ENCODE measurements at regions not wholly inside any gene's neighbourhood (a gene's known extent, or its start where the extent isn't known, plus 50 kb on each side); places are given as distances from the start of the nearest gene placed in this dataset.

DNA sequence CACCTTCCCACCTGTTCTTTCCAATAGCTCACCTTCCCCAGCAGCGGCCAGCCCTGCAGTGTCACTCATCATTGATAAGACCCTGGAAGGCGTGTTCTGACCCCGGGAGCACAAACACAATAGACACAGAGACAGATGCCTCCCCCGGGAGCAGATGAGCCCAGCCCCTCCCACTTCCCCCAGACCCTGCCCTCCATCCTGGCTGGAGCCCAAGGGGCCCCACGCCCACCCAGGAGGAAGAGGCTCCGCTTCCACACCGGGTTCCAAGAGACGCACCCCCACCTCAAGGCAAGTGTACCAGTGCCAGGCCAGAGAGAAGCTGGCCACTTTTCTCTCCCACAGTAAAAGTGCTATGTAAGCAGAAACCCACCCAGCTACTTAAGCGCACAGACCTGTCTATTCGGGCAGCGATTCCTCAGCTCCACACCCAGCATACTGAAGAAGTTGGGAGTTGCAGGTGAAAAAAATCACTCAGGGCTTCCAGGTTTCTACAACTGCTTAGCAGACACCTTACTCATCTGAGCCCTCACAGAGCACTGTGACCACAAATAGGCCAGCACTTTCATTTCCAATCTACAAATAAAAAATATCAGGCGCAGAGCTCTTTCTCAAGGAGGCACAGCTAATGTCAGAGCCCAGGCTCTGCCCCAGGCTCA, 93.4 kb upstream of the NXT1 start:
- peak overlapping the region; percentile 15 for H2BK5ac ChIP-seq (ENCODE audit: low read depth, low read length, poor library complexity, severe bottlenecking)
- H2BK120ac ChIP-seq (ENCODE audit: low read depth, low read length): peak overlapping the region; percentile 51
- no peak overlapping the region for H3K23ac ChIP-seq (ENCODE audit: low read length in 2 of 2)
- no peaks in the 10 kb centered on the region for H3K79me1 ChIP-seq (replicated peaks; ENCODE audit: low read length, poor library complexity, severe bottlenecking)
- no peak overlapping the region for H3K14ac ChIP-seq (ENCODE audit: low read length in 2 of 2)
- peaks cover 0 to 6% of the 10 kb centered on the region in 2 experiments for H3K27me3 ChIP-seq (ENCODE audit: control insufficient read depth in 1 of 2, insufficient read depth in 1 of 2, low read length in 2 of 2)
- no peaks in the 10 kb centered on the region for H3K36me3 ChIP-seq (ENCODE audit: control insufficient read depth in 1 of 2, insufficient read depth in 2 of 2, low read depth in 1 of 2, low read length in 2 of 2)
- peak; percentile 52 for DNase-seq
- H4K8ac ChIP-seq (ENCODE audit: low read length): no peak overlapping the region
- H3K4ac ChIP-seq (ENCODE audit: low read depth in 1 of 2, low read length in 2 of 2): peak overlapping the region in 1 of 2 experiments; percentile 68
- no peak overlapping the region for H3K4me3 ChIP-seq (ENCODE audit: insufficient read depth in 1 of 2, low read depth in 1 of 2, low read length in 2 of 2)
- H3K9me3 ChIP-seq (ENCODE audit: control insufficient read depth, low read length): no peaks in the 10 kb centered on the region
- WGBS: 80% methylated on average over 12 of the region's 12 CpGs
- H3K4me2 ChIP-seq (ENCODE audit: low read length, poor library complexity, severe bottlenecking): no peak overlapping the region
- peak overlapping the region; percentile 93 for H2AK5ac ChIP-seq (ENCODE audit: low read length, severe bottlenecking)
- no peak overlapping the region for H2AFZ ChIP-seq (ENCODE audit: low read depth, low read length)
- peak overlapping the region; percentile 94 for H3K27ac ChIP-seq (ENCODE audit: low read length, poor library complexity, severe bottlenecking)
- H2BK15ac ChIP-seq (ENCODE audit: low read depth, poor library complexity, severe bottlenecking): no peak overlapping the region
- H3K4me1 ChIP-seq (ENCODE audit: control insufficient read depth, insufficient read depth, low read depth, low read length): peaks cover 26% of the 10 kb centered on the region
- peak overlapping the region; percentile 20 for H4K91ac ChIP-seq (ENCODE audit: low read length)
- H3K9ac ChIP-seq (ENCODE audit: low read length): peak overlapping the region; percentile 55
- H2BK12ac ChIP-seq (ENCODE audit: low read length in 2 of 2): peak overlapping the region; percentile 51 to 61
- H3K18ac ChIP-seq (ENCODE audit: low read depth in 1 of 2, low read length in 2 of 2): peak overlapping the region; percentile 26 to 87

DNA sequence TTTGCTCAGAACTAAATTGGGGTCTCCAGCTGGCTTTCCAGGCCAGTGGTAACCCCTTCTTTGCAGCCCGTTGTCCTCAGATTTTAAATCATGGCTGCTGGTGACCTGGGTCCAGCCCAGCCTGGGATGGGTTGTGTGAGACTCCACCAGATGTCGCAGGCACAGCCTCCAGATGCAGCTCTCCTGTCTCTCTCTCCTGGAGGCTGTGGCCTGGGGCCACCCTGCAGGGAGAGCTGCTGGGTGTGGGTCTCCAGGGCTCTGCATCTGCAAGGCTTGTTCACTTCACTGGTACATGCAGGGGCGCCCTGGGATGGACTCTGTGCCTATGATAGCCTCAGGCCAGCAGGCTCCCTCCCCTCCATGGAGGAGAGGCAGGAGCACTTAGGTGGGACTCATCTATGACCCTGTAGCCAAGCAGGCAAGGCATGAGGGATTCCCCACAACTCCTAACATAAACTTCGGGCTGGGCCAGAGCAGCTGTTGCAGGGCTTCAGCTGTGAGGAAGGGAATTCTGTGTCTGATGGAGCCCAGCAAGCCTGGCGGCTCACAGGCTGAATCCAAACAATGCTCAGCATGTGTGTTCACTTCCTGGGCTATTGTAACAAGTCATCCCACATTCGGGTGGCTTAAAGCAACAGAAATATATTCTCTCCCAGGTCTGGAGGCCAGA, 94.7 kb upstream of the NXT1 start:
- Histone ChIP-seq H3K23ac (ENCODE audit: low read length in 2 of 2) (no peak overlapping the region), H3K14ac (ENCODE audit: low read length in 2 of 2) (peak overlapping the region in 1 of 2 experiments; percentile 19), H2BK12ac (ENCODE audit: low read length in 2 of 2) (peak overlapping the region in 1 of 2 experiments; percentile 34), H3K9me3 (ENCODE audit: control insufficient read depth, low read length) (no peaks in the 10 kb centered on the region), H3K36me3 (ENCODE audit: control insufficient read depth in 1 of 2, insufficient read depth in 2 of 2, low read depth in 1 of 2, low read length in 2 of 2) (no peaks in the 10 kb centered on the region), H3K4ac (ENCODE audit: low read depth in 1 of 2, low read length in 2 of 2) (peak overlapping the region in 1 of 2 experiments; percentile 67), H2AK5ac (ENCODE audit: low read length, severe bottlenecking) (no peak overlapping the region), H3K79me1 (replicated peaks; ENCODE audit: low read length, poor library complexity, severe bottlenecking) (no peaks in the 10 kb centered on the region), H3K27me3 (ENCODE audit: control insufficient read depth in 1 of 2, insufficient read depth in 1 of 2, low read length in 2 of 2) (peaks cover 0 to 6% of the 10 kb centered on the region in 2 experiments), H3K4me1 (ENCODE audit: control insufficient read depth, insufficient read depth, low read depth, low read length) (peaks cover 28% of the 10 kb centered on the region), H2BK15ac (ENCODE audit: low read depth, poor library complexity, severe bottlenecking) (peak overlapping the region; percentile 12), H2BK5ac (ENCODE audit: low read depth, low read length, poor library complexity, severe bottlenecking) (no peak overlapping the region), H4K8ac (ENCODE audit: low read length) (peak overlapping the region; percentile 68), H3K9ac (ENCODE audit: low read length) (no peak overlapping the region), H3K4me3 (ENCODE audit: insufficient read depth in 1 of 2, low read depth in 1 of 2, low read length in 2 of 2) (no peak overlapping the region), H3K27ac (ENCODE audit: low read length, poor library complexity, severe bottlenecking) (peak overlapping the region; percentile 48), H2BK120ac (ENCODE audit: low read depth, low read length) (no peak overlapping the region), H2AFZ (ENCODE audit: low read depth, low read length) (no peak overlapping the region), H4K91ac (ENCODE audit: low read length) (no peak overlapping the region), H3K4me2 (ENCODE audit: low read length, poor library complexity, severe bottlenecking) (no peak overlapping the region), H3K18ac (ENCODE audit: low read depth in 1 of 2, low read length in 2 of 2) (peak overlapping the region; percentile 40 to 81)
- 52% methylated on average over 6 of the region's 6 CpGs for WGBS
- peak; percentile 77 for DNase-seq

DNA sequence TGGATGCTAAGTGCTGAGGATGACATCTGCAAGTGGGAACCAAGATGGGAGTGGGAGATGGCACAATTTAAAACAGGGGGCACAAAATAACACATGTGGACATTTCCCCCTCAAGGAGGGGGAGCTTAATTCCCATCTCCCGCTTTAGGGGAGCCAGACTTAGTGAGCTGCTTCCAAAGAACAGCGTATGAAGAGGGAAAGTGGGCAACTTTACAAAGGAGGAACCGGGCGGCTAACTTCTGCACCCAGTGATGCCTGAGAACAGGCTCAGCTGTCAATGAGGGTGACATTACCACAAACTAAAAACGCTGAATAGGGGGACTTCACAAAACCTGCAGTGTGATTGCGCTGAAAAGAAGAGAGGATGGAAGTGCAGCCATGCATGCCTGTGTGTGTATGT, 95.5 kb upstream of the NXT1 start:
- Histone ChIP-seq H3K4ac (ENCODE audit: low read depth in 1 of 2, low read length in 2 of 2) (no peak overlapping the region), H4K91ac (ENCODE audit: low read length) (peak overlapping the region; percentile 6), H3K9ac (ENCODE audit: low read length) (no peak overlapping the region), H2BK5ac (ENCODE audit: low read depth, low read length, poor library complexity, severe bottlenecking) (no peak overlapping the region), H3K36me3 (ENCODE audit: control insufficient read depth in 1 of 2, insufficient read depth in 2 of 2, low read depth in 1 of 2, low read length in 2 of 2) (no peaks in the 10 kb centered on the region), H3K4me3 (ENCODE audit: insufficient read depth in 1 of 2, low read depth in 1 of 2, low read length in 2 of 2) (no peak overlapping the region), H3K23ac (ENCODE audit: low read length in 2 of 2) (peak overlapping the region in 1 of 2 experiments; percentile 56), H2BK15ac (ENCODE audit: low read depth, poor library complexity, severe bottlenecking) (no peak overlapping the region), H2BK12ac (ENCODE audit: low read length in 2 of 2) (peak overlapping the region in 1 of 2 experiments; percentile 67), H3K4me2 (ENCODE audit: low read length, poor library complexity, severe bottlenecking) (no peak overlapping the region), H2AFZ (ENCODE audit: low read depth, low read length) (no peak overlapping the region), H3K9me3 (ENCODE audit: control insufficient read depth, low read length) (no peaks in the 10 kb centered on the region), H4K8ac (ENCODE audit: low read length) (no peak overlapping the region), H3K18ac (ENCODE audit: low read depth in 1 of 2, low read length in 2 of 2) (no peak overlapping the region), H3K4me1 (ENCODE audit: control insufficient read depth, insufficient read depth, low read depth, low read length) (peaks cover 28% of the 10 kb centered on the region), H3K27me3 (ENCODE audit: control insufficient read depth in 1 of 2, insufficient read depth in 1 of 2, low read length in 2 of 2) (peaks cover 0 to 6% of the 10 kb centered on the region in 2 experiments), H2AK5ac (ENCODE audit: low read length, severe bottlenecking) (no peak overlapping the region), H3K79me1 (replicated peaks; ENCODE audit: low read length, poor library complexity, severe bottlenecking) (no peaks in the 10 kb centered on the region), H3K27ac (ENCODE audit: low read length, poor library complexity, severe bottlenecking) (no peak overlapping the region), H2BK120ac (ENCODE audit: low read depth, low read length) (no peak overlapping the region), H3K14ac (ENCODE audit: low read length in 2 of 2) (peak overlapping the region in 1 of 2 experiments; percentile 91)
- 96% methylated on average over 6 of the region's 6 CpGs for WGBS
- no peak for DNase-seq

DNA sequence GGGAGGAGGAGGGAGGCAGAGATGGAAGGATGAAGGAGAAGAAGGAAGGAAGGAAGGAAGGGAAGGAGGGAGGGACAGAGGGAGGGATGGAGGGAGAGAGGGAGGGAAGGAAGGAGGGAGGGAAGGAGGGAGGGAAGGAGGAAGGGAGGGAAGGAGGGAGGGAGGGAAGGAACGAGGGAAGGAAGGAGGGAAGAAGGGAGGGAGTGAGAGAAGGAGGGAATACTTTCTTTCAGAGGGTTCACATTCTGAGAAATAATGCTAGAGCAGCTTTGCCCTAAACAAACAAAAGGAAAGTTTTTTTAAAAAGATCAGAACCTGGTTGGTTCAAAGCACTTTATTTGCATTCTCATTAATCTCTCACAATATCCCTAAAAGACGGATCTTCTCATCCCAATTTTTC, 96.1 kb upstream of the NXT1 start:
- peaks cover 0 to 6% of the 10 kb centered on the region in 2 experiments for H3K27me3 ChIP-seq (ENCODE audit: control insufficient read depth in 1 of 2, insufficient read depth in 1 of 2, low read length in 2 of 2)
- no peak overlapping the region for H2BK15ac ChIP-seq (ENCODE audit: low read depth, poor library complexity, severe bottlenecking)
- H3K9me3 ChIP-seq (ENCODE audit: control insufficient read depth, low read length): no peaks in the 10 kb centered on the region
- H2BK12ac ChIP-seq (ENCODE audit: low read length in 2 of 2): no peak overlapping the region
- no peak overlapping the region for H2AFZ ChIP-seq (ENCODE audit: low read depth, low read length)
- WGBS: 88% methylated on average over 1 of the region's 2 CpGs
- H3K14ac ChIP-seq (ENCODE audit: low read length in 2 of 2): no peak overlapping the region
- H3K4me2 ChIP-seq (ENCODE audit: low read length, poor library complexity, severe bottlenecking): no peak overlapping the region
- H2AK5ac ChIP-seq (ENCODE audit: low read length, severe bottlenecking): no peak overlapping the region
- no peak overlapping the region for H3K4ac ChIP-seq (ENCODE audit: low read depth in 1 of 2, low read length in 2 of 2)
- H3K36me3 ChIP-seq (ENCODE audit: control insufficient read depth in 1 of 2, insufficient read depth in 2 of 2, low read depth in 1 of 2, low read length in 2 of 2): no peaks in the 10 kb centered on the region
- no peak overlapping the region for H3K9ac ChIP-seq (ENCODE audit: low read length)
- H3K18ac ChIP-seq (ENCODE audit: low read depth in 1 of 2, low read length in 2 of 2): no peak overlapping the region
- peaks cover 28% of the 10 kb centered on the region for H3K4me1 ChIP-seq (ENCODE audit: control insufficient read depth, insufficient read depth, low read depth, low read length)
- DNase-seq: no peak
- no peak overlapping the region for H3K23ac ChIP-seq (ENCODE audit: low read length in 2 of 2)
- H3K4me3 ChIP-seq (ENCODE audit: insufficient read depth in 1 of 2, low read depth in 1 of 2, low read length in 2 of 2): no peak overlapping the region
- no peak overlapping the region for H3K27ac ChIP-seq (ENCODE audit: low read length, poor library complexity, severe bottlenecking)
- H3K79me1 ChIP-seq (replicated peaks; ENCODE audit: low read length, poor library complexity, severe bottlenecking): no peaks in the 10 kb centered on the region
- H2BK120ac ChIP-seq (ENCODE audit: low read depth, low read length): no peak overlapping the region
- no peak overlapping the region for H2BK5ac ChIP-seq (ENCODE audit: low read depth, low read length, poor library complexity, severe bottlenecking)
- H4K91ac ChIP-seq (ENCODE audit: low read length): no peak overlapping the region
- H4K8ac ChIP-seq (ENCODE audit: low read length): no peak overlapping the region
